Right lobe of liver (tissue), 6 donors: ENCODE measurements at regions not wholly inside any gene's neighbourhood (a gene's known extent, or its start where the extent isn't known, plus 50 kb on each side); places are given as distances from the start of the nearest gene placed in this dataset.

ENCODE experiments used
- ATAC-seq, 4 donors: fragments of 200-7000 bp; cut with Tn5 transposase; one replicate each; pipeline ENCODE4 v1.9.1; 2020; ENCODE audit warnings: mild to moderate bottlenecking in 4 of 4, moderate library complexity in 4 of 4
- DNase-seq, 3 donors: peaks; one replicate each; pipeline ENCODE4 v3.0.0-alpha.2; 2020
- H3K27ac ChIP-seq, 3 donors: fragments of 200-600 bp; one replicate each; pipeline ENCODE4 v1.8.0; 2022
- H3K27me3 ChIP-seq, 2 donors: fragments of 200-600 bp; one replicate each; pipeline ENCODE4 v1.8.0; 2022
- H3K36me3 ChIP-seq, 4 donors: fragments of 200-600 bp; sonication (generic) in 1 of 4; one replicate each; pipeline versions ENCODE4 v1.5.1 to v1.8.0; 2017 to 2022; ENCODE audit warnings: control low read depth in 1 of 4
- H3K4me1 ChIP-seq, 4 donors: fragments of 200-600 bp; sonication (generic) in 1 of 4; one replicate each; pipeline versions ENCODE4 v1.5.1 to v1.8.0; 2017 to 2022; ENCODE audit warnings: control low read depth in 1 of 4
- H3K4me3 ChIP-seq, 3 donors: fragments of 200-600 bp; one replicate each; pipeline ENCODE4 v1.8.0; 2022
- H3K9me3 ChIP-seq, 4 donors: fragments of 200-600 bp; sonication (generic) in 1 of 4; one replicate each; pipeline versions ENCODE4 v1.5.1 to v1.8.0; 2017 to 2022; ENCODE audit warnings: control low read depth in 1 of 4
- CTCF ChIP-seq, 4 donors: fragments of 200-600 bp in 3 of 4; fragments of 450-650 bp in 1 of 4; IDR thresholded peaks; one replicate each; pipeline versions ENCODE4 v1.5.1 to v1.8.0; 2016 to 2022; ENCODE audit warnings: antibody characterized with exemption in 4 of 4, mild to moderate bottlenecking in 2 of 4
- POLR2A ChIP-seq: fragments of 450-650 bp; IDR thresholded peaks from one replicate; pipeline ENCODE4 v1.6.1; 2017; ENCODE audit warnings: antibody characterized with exemption, mild to moderate bottlenecking
- WGBS: methylation state at CpG from one replicate; pipeline ENCODE4 v1.1.6; 2018; ENCODE audit warnings: low coverage, low lambda C conversion rate; ENCODE audit not compliant: insufficient coverage; ENCODE audit errors: missing lambda C conversion rate; 5-methylcytosine and 5-hydroxymethylcytosine counted together
- intact Hi-C, 2 donors: fragments of 100-400 bp; cut with DNase I; formaldehyde crosslinking; loops; one replicate each; pipeline versions ENCODE4 v1.11.2 to v1.14.1; 2022
- donor health status: DM: no; HTN: yes; CAD: no.
- donor health status: DM: no; HTN: no; CAD: no.
- donor health status: DM: no; HTN: no; CAD: no.
- donor health status: DM: no; HTN: yes; CAD: no.
- donor health status: DM: no; HTN: yes; CAD: no.

- TF ChIP-seq CTCF (IDR thresholded peaks at IDR 0.05) (no peak), POLR2A (no peak)
- no peak for DNase-seq
- no peak overlapping the region for H3K4me3 ChIP-seq
- no peaks in the 10 kb centered on the region for H3K36me3 ChIP-seq
- ATAC-seq: no peak
- H3K9me3 ChIP-seq: no peaks in the 10 kb centered on the region
- H3K4me1 ChIP-seq: no peaks in the 10 kb centered on the region
- H3K27me3 ChIP-seq: no peaks in the 10 kb centered on the region
- H3K27ac ChIP-seq: no peak overlapping the region
- intact Hi-C loops: no loop called here
Measured at GRCh38 chr2:159867567-159868361, 69.8 kb upstream of the CD302 start.

DNA sequence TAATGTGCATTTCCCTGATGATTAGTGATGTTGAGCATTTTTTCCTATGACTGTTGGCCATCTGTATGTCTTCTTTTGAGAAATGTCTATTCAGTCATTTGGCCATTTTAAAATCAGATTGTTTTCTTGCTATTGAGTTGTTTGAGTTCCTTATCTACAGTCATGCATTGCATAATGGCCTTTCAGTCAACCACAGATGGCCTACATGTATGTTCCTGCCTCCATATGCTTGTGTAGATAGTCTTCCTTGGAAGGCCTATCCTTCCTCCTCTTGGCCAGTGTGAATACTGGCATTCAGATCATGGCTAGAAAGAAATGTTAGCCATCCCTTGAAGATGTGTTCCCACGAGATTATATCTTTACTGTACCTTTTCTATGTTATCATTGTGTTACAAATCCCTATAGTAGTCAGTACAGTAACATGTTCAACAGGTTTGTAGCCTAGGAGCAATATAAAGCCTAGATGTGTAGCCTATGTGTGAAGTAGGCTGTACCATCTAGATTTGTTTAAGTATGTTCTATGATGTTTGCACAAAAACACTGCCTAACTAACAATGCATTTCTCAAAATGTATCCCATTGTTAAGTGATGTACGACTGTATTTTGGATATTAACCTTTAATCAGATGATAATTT lies 65.6 kb upstream of the CD302 start:
- intact Hi-C loops: no loop called here
- no peaks in the 10 kb centered on the region for H3K36me3 ChIP-seq
- ATAC-seq (no peak), DNase-seq (no peak)
- TF ChIP-seq CTCF (IDR thresholded peaks at IDR 0.05) (no peak), POLR2A (no peak)
- no peak overlapping the region for H3K4me3 ChIP-seq
- WGBS: 41% methylated on average over 2 of the region's 2 CpGs
- no peaks in the 10 kb centered on the region for H3K9me3 ChIP-seq
- no peak overlapping the region for H3K27ac ChIP-seq
- H3K4me1 ChIP-seq: no peaks in the 10 kb centered on the region
- no peaks in the 10 kb centered on the region for H3K27me3 ChIP-seq

DNA sequence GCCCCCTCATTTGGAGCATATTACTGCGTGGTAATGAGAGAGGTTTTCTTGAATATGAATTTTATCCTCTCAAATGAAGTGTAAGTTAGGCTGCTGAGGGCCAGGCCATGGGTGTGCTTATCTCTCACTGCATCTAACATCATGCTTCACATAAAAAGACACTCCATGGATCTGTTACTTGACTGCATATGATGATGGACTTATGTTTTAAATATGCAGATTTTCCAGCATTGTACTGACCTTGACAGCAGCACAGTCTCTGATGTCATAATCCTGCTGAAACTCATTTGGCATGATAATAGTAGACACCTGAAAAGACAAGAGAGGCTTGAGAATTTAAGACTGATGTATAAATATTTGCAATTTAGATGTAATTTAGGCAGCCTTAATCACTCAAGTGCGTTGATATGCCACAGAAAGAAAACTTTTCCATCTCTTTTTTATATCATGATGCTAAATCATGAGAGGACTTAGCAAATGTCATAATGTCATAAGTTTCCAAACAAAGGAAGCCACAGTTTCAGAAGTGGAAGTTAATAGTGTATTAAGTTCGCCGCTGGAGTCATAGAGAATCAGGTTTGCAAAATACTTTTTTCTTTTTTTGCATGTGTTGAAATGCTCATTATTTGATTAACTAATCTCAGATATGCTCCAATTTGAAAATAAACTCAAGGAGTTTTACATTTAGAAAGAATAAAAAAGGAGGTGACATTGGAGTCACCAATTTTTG lies 62.7 kb upstream of the CD302 start:
- no peak for TF ChIP-seq CTCF (IDR thresholded peaks at IDR 0.05)
- TF ChIP-seq POLR2A: no peak
- ATAC-seq (no peak), DNase-seq (no peak)
- Histone ChIP-seq H3K4me3 (no peak overlapping the region), H3K27me3 (no peaks in the 10 kb centered on the region), H3K36me3 (no peaks in the 10 kb centered on the region), H3K27ac (no peak overlapping the region), H3K4me1 (no peaks in the 10 kb centered on the region), H3K9me3 (no peaks in the 10 kb centered on the region)
- intact Hi-C loops: no loop called here
- WGBS: 71% methylated on average over 4 of the region's 4 CpGs

GRCh38 chr2:159859583-159859982 lies 61.6 kb upstream of the CD302 start:
- Histone ChIP-seq H3K36me3 (no peaks in the 10 kb centered on the region), H3K27ac (no peak overlapping the region), H3K4me3 (no peak overlapping the region), H3K4me1 (no peaks in the 10 kb centered on the region), H3K9me3 (no peaks in the 10 kb centered on the region), H3K27me3 (no peaks in the 10 kb centered on the region)
- intact Hi-C loops: no loop called here
- no peak for ATAC-seq
- DNase-seq: no peak
- WGBS: 45% methylated on average over 1 of the region's 1 CpG
- no peak for TF ChIP-seq CTCF (IDR thresholded peaks at IDR 0.05)
- TF ChIP-seq POLR2A: no peak
